Breast epithelium (tissue), 4 donors: ENCODE measurements at regions not wholly inside any gene's neighbourhood (a gene's known extent, or its start where the extent isn't known, plus 50 kb on each side); places are given as distances from the start of the nearest gene placed in this dataset.

Experiments
- DNase-seq, 2 donors: peaks; one replicate each; pipeline ENCODE4 v3.0.0-alpha.2; 2019; ENCODE audit warnings: low spot score in 2 of 2
- H3K27ac ChIP-seq, 2 donors: fragments of 200-600 bp; sonication (generic) in 1 of 2; one replicate each; pipeline ENCODE4 v1.5.1; 2016 to 2019; ENCODE audit warnings: mild to moderate bottlenecking in 1 of 2
- H3K27me3 ChIP-seq, 2 donors: fragments of 200-600 bp; sonication (generic) in 1 of 2; one replicate each; pipeline versions ENCODE4 v1.5.1 to v1.6.0; 2017 to 2019; ENCODE audit warnings: control low read depth in 1 of 2, mild to moderate bottlenecking in 1 of 2
- H3K36me3 ChIP-seq: fragments of 200-600 bp; one replicate; pipeline ENCODE4 v1.5.1; 2019
- H3K4me1 ChIP-seq, 2 donors: fragments of 200-600 bp; sonication (generic); one replicate each; pipeline ENCODE4 v1.5.1; 2016 to 2019; ENCODE audit warnings: control low read depth in 1 of 2
- H3K4me3 ChIP-seq, 3 donors: fragments of 200-600 bp; sonication (generic); 1 replicate in 2 of 3; 2 replicates in 1 of 3; pipeline ENCODE4 v1.5.1; 2016 to 2019; ENCODE audit warnings: mild to moderate bottlenecking in 3 of 3, moderate library complexity in 2 of 3
- H3K9me3 ChIP-seq, 2 donors: fragments of 200-600 bp; sonication (generic) in 1 of 2; one replicate each; pipeline ENCODE4 v1.5.1; 2016 to 2019; ENCODE audit warnings: control low read depth in 1 of 2
- CTCF ChIP-seq, 3 donors: fragments of 450-650 bp; IDR thresholded peaks; one replicate each; pipeline ENCODE4 v1.5.1; 2016 to 2017; ENCODE audit warnings: antibody characterized with exemption in 3 of 3, mild to moderate bottlenecking in 3 of 3, moderate library complexity in 3 of 3
- POLR2A ChIP-seq: fragments of 450-650 bp; IDR thresholded peaks from one replicate; pipeline ENCODE4 v1.6.1; 2016; ENCODE audit warnings: antibody characterized with exemption, mild to moderate bottlenecking, moderate library complexity
- POLR2AphosphoS5 ChIP-seq, 3 donors: sonication (generic); formaldehyde crosslinking; IDR thresholded peaks; one replicate each; pipeline ENCODE4 v1.6.1; 2017; ENCODE audit warnings: antibody characterized with exemption in 3 of 3
- intact Hi-C: fragments of 100-400 bp; cut with DNase I; formaldehyde crosslinking; loops from one replicate; pipeline ENCODE4 v1.15.1; 2023; ENCODE audit warnings: low total_unique reads

- DNase-seq = no peak
- intact Hi-C loops = no loop called here
- Histone ChIP-seq H3K36me3 (no peaks in the 10 kb centered on the region), H3K4me1 (no peaks in the 10 kb centered on the region), H3K27me3 (peaks cover 0 to 9% of the 10 kb centered on the region in 2 donors), H3K4me3 (no peak overlapping the region), H3K9me3 (no peaks in the 10 kb centered on the region), H3K27ac (no peak overlapping the region)
- no peak for TF ChIP-seq CTCF (IDR thresholded peaks at IDR 0.05)
- no peak for TF ChIP-seq POLR2A
- no peak for TF ChIP-seq POLR2AphosphoS5 (IDR thresholded peaks at IDR 0.05)
Observed at GRCh38 chrX:44708470-44708869, 135.4 kb upstream of the DUSP21 start.

- no peaks in the 10 kb centered on the region for H3K9me3 ChIP-seq
- intact Hi-C loops = no loop called here
- TF ChIP-seq CTCF (IDR thresholded peaks at IDR 0.05) = no peak
Observed at GRCh38 chrX:44705817-44706551, 137.8 kb upstream of the DUSP21 start.

GRCh38 chrX:44698357-44698756, 145.5 kb upstream of the DUSP21 start:
- H3K36me3 ChIP-seq = no peaks in the 10 kb centered on the region
- H3K4me1 ChIP-seq = no peaks in the 10 kb centered on the region
- H3K9me3 ChIP-seq = no peaks in the 10 kb centered on the region
- H3K4me3 ChIP-seq = no peak overlapping the region
- TF ChIP-seq CTCF (IDR thresholded peaks at IDR 0.05) (no peak), POLR2AphosphoS5 (IDR thresholded peaks at IDR 0.05) (no peak), POLR2A (no peak)
- no peak overlapping the region for H3K27ac ChIP-seq
- no peaks in the 10 kb centered on the region for H3K27me3 ChIP-seq
- intact Hi-C loops = no loop called here
- peak; percentile 17 to 57 for DNase-seq

More at GRCh38 chrX:44705817-44706551, 137.8 kb upstream of the DUSP21 start:
- Histone ChIP-seq H3K36me3 (no peaks in the 10 kb centered on the region), H3K27me3 (peaks cover 0 to 5% of the 10 kb centered on the region in 2 donors), H3K27ac (no peak overlapping the region), H3K4me1 (no peaks in the 10 kb centered on the region), H3K4me3 (no peak overlapping the region)
- no peak for DNase-seq

- Histone ChIP-seq H3K36me3 (no peaks in the 10 kb centered on the region), H3K4me3 (no peak overlapping the region), H3K27me3 (no peaks in the 10 kb centered on the region), H3K27ac (no peak overlapping the region), H3K9me3 (no peaks in the 10 kb centered on the region), H3K4me1 (no peaks in the 10 kb centered on the region)
- intact Hi-C loops = no loop called here
- TF ChIP-seq POLR2AphosphoS5 (IDR thresholded peaks at IDR 0.05) = no peak
- TF ChIP-seq CTCF (IDR thresholded peaks at IDR 0.05) = no peak
- no peak for TF ChIP-seq POLR2A
- no peak for DNase-seq
Observed at GRCh38 chrX:44693255-44693654, 150.6 kb upstream of the DUSP21 start.

GRCh38 chrX:44690129-44690528, 147.5 kb upstream of the FUNDC1 start:
- H3K9me3 ChIP-seq = no peaks in the 10 kb centered on the region
- no peak overlapping the region for H3K4me3 ChIP-seq
- H3K36me3 ChIP-seq = no peaks in the 10 kb centered on the region
- no peak for TF ChIP-seq POLR2AphosphoS5 (IDR thresholded peaks at IDR 0.05)
- TF ChIP-seq CTCF (IDR thresholded peaks at IDR 0.05) = no peak
- TF ChIP-seq POLR2A = no peak
- intact Hi-C loops = no loop called here
- no peak overlapping the region for H3K27ac ChIP-seq
- peaks cover 0 to 7% of the 10 kb centered on the region in 2 donors for H3K27me3 ChIP-seq
- H3K4me1 ChIP-seq = no peaks in the 10 kb centered on the region
- DNase-seq = no peak
